Effector memory CD8-positive, alpha-beta T cell (primary cell): ENCODE measurements at regions not wholly inside any gene's neighbourhood (a gene's known extent, or its start where the extent isn't known, plus 50 kb on each side); places are given as distances from the start of the nearest gene placed in this dataset.

ENCODE experiments used
- ATAC-seq: fragments of 150-1000 bp; cut with Tn5 transposase; replicated peaks from 2 replicates; pipeline ENCODE4 v1.10.0; 2021; ENCODE audit warnings: mild to moderate bottlenecking, moderate library complexity
- DNase-seq, 3 experiments: peaks; one replicate each; pipeline ENCODE4 v3.0.0; 2021
- H3K27ac Mint-ChIP-seq, 2 donors: one replicate each; pipeline ENCODE4 v1.8.0; 2022; ENCODE audit warnings: mild to moderate bottlenecking in 2 of 2, mixed read lengths in 2 of 2, moderate library complexity in 2 of 2
- H3K27me3 Mint-ChIP-seq, 2 donors: one replicate each; pipeline ENCODE4 v1.8.0; 2022; ENCODE audit warnings: mixed read lengths in 2 of 2
- H3K36me3 Mint-ChIP-seq: one replicate; pipeline ENCODE4 v1.8.0; 2022; ENCODE audit warnings: mild to moderate bottlenecking, moderate library complexity, mixed read lengths; ENCODE audit not compliant: insufficient read depth
- H3K4me1 Mint-ChIP-seq, 2 donors: one replicate each; pipeline ENCODE4 v1.8.0; 2022; ENCODE audit warnings: low read depth in 2 of 2, mixed read lengths in 2 of 2
- H3K4me3 Mint-ChIP-seq, 2 donors: one replicate each; pipeline ENCODE4 v1.8.0; 2022; ENCODE audit warnings: mild to moderate bottlenecking in 2 of 2, mixed read lengths in 2 of 2, moderate library complexity in 2 of 2
- H3K9me3 Mint-ChIP-seq, 2 donors: one replicate each; pipeline ENCODE4 v1.8.0; 2022; ENCODE audit warnings: mixed read lengths in 2 of 2

GRCh38 chr5:56722317-56722716, 93.0 kb upstream of the MAP3K1 start:
- no peak for ATAC-seq
- no peaks in the 10 kb centered on the region for H3K36me3 Mint-ChIP-seq
- DNase-seq: no peak
- H3K4me1 Mint-ChIP-seq: peaks cover 0 to under 1% of the 10 kb centered on the region in 2 donors
- no peaks in the 10 kb centered on the region for H3K9me3 Mint-ChIP-seq
- H3K27me3 Mint-ChIP-seq: peaks cover 20 to 28% of the 10 kb centered on the region in 2 donors
- no peak overlapping the region for H3K4me3 Mint-ChIP-seq
- H3K27ac Mint-ChIP-seq: no peak overlapping the region

GRCh38 chr5:56717253-56717987, 97.9 kb upstream of the MAP3K1 start:
- H3K4me1 Mint-ChIP-seq: peaks cover 0 to 2% of the 10 kb centered on the region in 2 donors
- DNase-seq: no peak
- H3K27ac Mint-ChIP-seq: no peak overlapping the region
- ATAC-seq: no peak
- H3K9me3 Mint-ChIP-seq: no peaks in the 10 kb centered on the region
- no peaks in the 10 kb centered on the region for H3K36me3 Mint-ChIP-seq
- H3K27me3 Mint-ChIP-seq: peaks cover 24 to 45% of the 10 kb centered on the region in 2 donors
- H3K4me3 Mint-ChIP-seq: no peak overlapping the region

GRCh38 chr5:56715986-56716385, 99.4 kb upstream of the MAP3K1 start:
- Mint-ChIP-seq H3K36me3 (no peaks in the 10 kb centered on the region), H3K9me3 (no peaks in the 10 kb centered on the region), H3K27ac (no peak overlapping the region), H3K27me3 (peaks cover 24 to 45% of the 10 kb centered on the region in 2 donors), H3K4me3 (no peak overlapping the region), H3K4me1 (peaks cover 0 to 2% of the 10 kb centered on the region in 2 donors)
- ATAC-seq (no peak), DNase-seq (no peak)

- Mint-ChIP-seq H3K4me1 (peaks cover 0 to 2% of the 10 kb centered on the region in 2 donors), H3K9me3 (no peaks in the 10 kb centered on the region), H3K27me3 (peaks cover 25 to 31% of the 10 kb centered on the region in 2 donors), H3K27ac (no peak overlapping the region), H3K4me3 (no peak overlapping the region), H3K36me3 (no peaks in the 10 kb centered on the region)
- DNase-seq (no peak), ATAC-seq (no peak)
Measured at GRCh38 chr5:56712895-56713591, 102.3 kb upstream of the MAP3K1 start.

- H3K4me1 Mint-ChIP-seq: no peaks in the 10 kb centered on the region
- H3K9me3 Mint-ChIP-seq: no peaks in the 10 kb centered on the region
- peak; percentile 14 for ATAC-seq
- peaks cover 14 to 27% of the 10 kb centered on the region in 2 donors for H3K27me3 Mint-ChIP-seq
- DNase-seq: no peak
- H3K27ac Mint-ChIP-seq: no peak overlapping the region
- no peaks in the 10 kb centered on the region for H3K36me3 Mint-ChIP-seq
- H3K4me3 Mint-ChIP-seq: no peak overlapping the region
Measured at GRCh38 chr5:56710826-56711590, 104.3 kb upstream of the MAP3K1 start.

- H3K4me1 Mint-ChIP-seq: no peaks in the 10 kb centered on the region
- no peak for ATAC-seq
- H3K4me3 Mint-ChIP-seq: no peak overlapping the region
- DNase-seq: no peak
- H3K36me3 Mint-ChIP-seq: no peaks in the 10 kb centered on the region
- no peak overlapping the region for H3K27ac Mint-ChIP-seq
- H3K9me3 Mint-ChIP-seq: no peaks in the 10 kb centered on the region
- H3K27me3 Mint-ChIP-seq: peaks cover 44 to 50% of the 10 kb centered on the region in 2 donors
Measured at GRCh38 chr5:56706504-56706903, 108.8 kb upstream of the MAP3K1 start.

- Mint-ChIP-seq H3K36me3 (no peaks in the 10 kb centered on the region), H3K9me3 (no peaks in the 10 kb centered on the region), H3K4me1 (peaks cover 0 to 3% of the 10 kb centered on the region in 2 donors), H3K4me3 (no peak overlapping the region), H3K27ac (no peak overlapping the region), H3K27me3 (peaks cover 57 to 63% of the 10 kb centered on the region in 2 donors)
- no peak for ATAC-seq
- no peak for DNase-seq
Measured at GRCh38 chr5:56705217-56705616, 110.1 kb upstream of the MAP3K1 start.

GRCh38 chr5:56703952-56704351, 111.4 kb upstream of the MAP3K1 start:
- DNase-seq (no peak), ATAC-seq (no peak)
- Mint-ChIP-seq H3K36me3 (no peaks in the 10 kb centered on the region), H3K4me3 (no peak overlapping the region), H3K4me1 (peaks cover 0 to 6% of the 10 kb centered on the region in 2 donors), H3K27ac (no peak overlapping the region), H3K27me3 (peaks cover 70 to 72% of the 10 kb centered on the region in 2 donors), H3K9me3 (no peaks in the 10 kb centered on the region)

- no peak overlapping the region for H3K4me3 Mint-ChIP-seq
- DNase-seq (no peak), ATAC-seq (no peak)
- no peaks in the 10 kb centered on the region for H3K36me3 Mint-ChIP-seq
- H3K27me3 Mint-ChIP-seq: peaks cover 59 to 68% of the 10 kb centered on the region in 2 donors
- H3K9me3 Mint-ChIP-seq: no peaks in the 10 kb centered on the region
- H3K27ac Mint-ChIP-seq: no peak overlapping the region
- H3K4me1 Mint-ChIP-seq: peaks cover 0 to 6% of the 10 kb centered on the region in 2 donors
Measured at GRCh38 chr5:56700711-56701110, 114.6 kb upstream of the MAP3K1 start.

GRCh38 chr5:56699538-56699937, 115.8 kb upstream of the MAP3K1 start:
- ATAC-seq (no peak), DNase-seq (no peak)
- Mint-ChIP-seq H3K36me3 (no peaks in the 10 kb centered on the region), H3K27me3 (peaks cover 58 to 62% of the 10 kb centered on the region in 2 donors), H3K9me3 (no peaks in the 10 kb centered on the region), H3K27ac (no peak overlapping the region), H3K4me1 (peaks cover 0 to 6% of the 10 kb centered on the region in 2 donors), H3K4me3 (no peak overlapping the region)

GRCh38 chr5:56698463-56699381, 116.6 kb upstream of the MAP3K1 start:
- Mint-ChIP-seq H3K4me1 (peaks cover 0 to 6% of the 10 kb centered on the region in 2 donors), H3K36me3 (no peaks in the 10 kb centered on the region), H3K9me3 (no peaks in the 10 kb centered on the region), H3K4me3 (no peak overlapping the region), H3K27me3 (peaks cover 58 to 63% of the 10 kb centered on the region in 2 donors), H3K27ac (no peak overlapping the region)
- DNase-seq (no peak), ATAC-seq (no peak)

GRCh38 chr5:56696900-56697299, 118.4 kb upstream of the MAP3K1 start:
- Mint-ChIP-seq H3K4me1 (peaks cover 0 to 13% of the 10 kb centered on the region in 2 donors), H3K4me3 (no peak overlapping the region), H3K27ac (no peak overlapping the region), H3K9me3 (no peaks in the 10 kb centered on the region), H3K36me3 (no peaks in the 10 kb centered on the region), H3K27me3 (peaks cover 50 to 64% of the 10 kb centered on the region in 2 donors)
- DNase-seq (no peak), ATAC-seq (no peak)

GRCh38 chr5:56693220-56693579, 122.1 kb upstream of the MAP3K1 start:
- DNase-seq (no peak), ATAC-seq (no peak)
- H3K27ac Mint-ChIP-seq: no peak overlapping the region
- no peaks in the 10 kb centered on the region for H3K36me3 Mint-ChIP-seq
- H3K9me3 Mint-ChIP-seq: no peaks in the 10 kb centered on the region
- H3K4me3 Mint-ChIP-seq: no peak overlapping the region
- peaks cover 0 to 8% of the 10 kb centered on the region in 2 donors for H3K4me1 Mint-ChIP-seq
- H3K27me3 Mint-ChIP-seq: peaks cover 39 to 58% of the 10 kb centered on the region in 2 donors
